ENCODE measurements at regions not wholly inside any gene's neighbourhood (a gene's known extent, or its start where the extent isn't known, plus 50 kb on each side); places are given as distances from the start of the nearest gene placed in this dataset.

GRCh38 chr10:78778444-78779338 lies 290.1 kb upstream of the ZMIZ1 start:
- Mint-ChIP-seq H3K27me3 (peaks cover 2% of the 10 kb centered on the region), H3K9me3 (ENCODE audit: low read depth) (no peaks in the 10 kb centered on the region), H3K36me3 (ENCODE audit: low read depth) (no peaks in the 10 kb centered on the region), H3K4me1 (no peaks in the 10 kb centered on the region), H3K27ac (no peak overlapping the region), H3K4me3 (no peak overlapping the region)
- no peak for ATAC-seq
- no peak for DNase-seq
- CTCF ChIA-PET, result no interaction called here
- intact Hi-C loops (cut with DNase I, micrococcal nuclease), result no loop called here
- POLR2A ChIA-PET, result no interaction called here

GRCh38 chr10:78779339-78779955 lies 289.3 kb upstream of the ZMIZ1 start:
- ChIA-PET CTCF (interaction anchor here (0.8 kb wide), 1 partner anchor 11 kb away, joined by 3 read pairs; no protein-coding TSS in a partner anchor), POLR2A (no interaction called here)
- H3K27ac Mint-ChIP-seq, result no peak overlapping the region
- no peaks in the 10 kb centered on the region for H3K36me3 Mint-ChIP-seq (ENCODE audit: low read depth)
- H3K4me3 Mint-ChIP-seq, result no peak overlapping the region
- intact Hi-C loops (cut with DNase I, micrococcal nuclease), result no loop called here
- DNase-seq (no peak), ATAC-seq (no peak)
- H3K9me3 Mint-ChIP-seq (ENCODE audit: low read depth), result no peaks in the 10 kb centered on the region
- H3K4me1 Mint-ChIP-seq, result no peaks in the 10 kb centered on the region
- peaks cover 3% of the 10 kb centered on the region for H3K27me3 Mint-ChIP-seq

GRCh38 chr10:78780551-78780961 lies 288.2 kb upstream of the ZMIZ1 start:
- Mint-ChIP-seq H3K9me3 (ENCODE audit: low read depth) (no peaks in the 10 kb centered on the region), H3K4me1 (no peaks in the 10 kb centered on the region), H3K27ac (no peak overlapping the region), H3K36me3 (ENCODE audit: low read depth) (no peaks in the 10 kb centered on the region), H3K4me3 (no peak overlapping the region), H3K27me3 (peaks cover 3% of the 10 kb centered on the region)
- POLR2A ChIA-PET, result no interaction called here
- CTCF ChIA-PET, result interaction anchor here (0.6 to 0.8 kb wide), 2 partner anchors 10 to 731 kb away, joined by 3 read pairs; no protein-coding TSS in a partner anchor
- ATAC-seq (no peak), DNase-seq (no peak)
- intact Hi-C loops (cut with DNase I, micrococcal nuclease), result no loop called here

- Mint-ChIP-seq H3K27me3 (peaks cover 3% of the 10 kb centered on the region), H3K36me3 (ENCODE audit: low read depth) (no peaks in the 10 kb centered on the region), H3K4me1 (no peaks in the 10 kb centered on the region), H3K27ac (no peak overlapping the region), H3K9me3 (ENCODE audit: low read depth) (no peaks in the 10 kb centered on the region), H3K4me3 (no peak overlapping the region)
- ChIA-PET POLR2A (no interaction called here), CTCF (no interaction called here)
- intact Hi-C loops (cut with DNase I, micrococcal nuclease), result no loop called here
- ATAC-seq (no peak), DNase-seq (no peak)
Measured at GRCh38 chr10:78781251-78781913, 287.4 kb upstream of the ZMIZ1 start.

- ChIA-PET CTCF (interaction anchor here (0.8 kb wide), 2 partner anchors 12 to 606 kb away, joined by 3 to 4 read pairs; no protein-coding TSS in a partner anchor), POLR2A (no interaction called here)
Measured at GRCh38 chr10:78781991-78782390, 286.8 kb upstream of the ZMIZ1 start.

GRCh38 chr10:78782441-78782840 lies 286.3 kb upstream of the ZMIZ1 start:
- DNase-seq, result no peak
- Mint-ChIP-seq H3K4me1 (no peaks in the 10 kb centered on the region), H3K36me3 (ENCODE audit: low read depth) (no peaks in the 10 kb centered on the region), H3K4me3 (no peak overlapping the region), H3K27me3 (peaks cover 3% of the 10 kb centered on the region), H3K27ac (no peak overlapping the region), H3K9me3 (ENCODE audit: low read depth) (no peaks in the 10 kb centered on the region)
- ATAC-seq, result no peak
- intact Hi-C loops (cut with DNase I, micrococcal nuclease), result no loop called here
- ChIA-PET POLR2A (no interaction called here), CTCF (interaction anchor here (0.6 to 0.8 kb wide), 3 partner anchors 12 to 605 kb away, joined by 3 to 4 read pairs (median 3); no protein-coding TSS in a partner anchor)

More at GRCh38 chr10:78781991-78782390, 286.8 kb upstream of the ZMIZ1 start:
- Mint-ChIP-seq H3K27ac (no peak overlapping the region), H3K9me3 (ENCODE audit: low read depth) (no peaks in the 10 kb centered on the region), H3K4me1 (no peaks in the 10 kb centered on the region), H3K4me3 (no peak overlapping the region), H3K27me3 (peaks cover 3% of the 10 kb centered on the region), H3K36me3 (ENCODE audit: low read depth) (no peaks in the 10 kb centered on the region)
- no peak for DNase-seq
- ATAC-seq, result no peak
- intact Hi-C loops (cut with DNase I, micrococcal nuclease), result no loop called here

- H3K9me3 Mint-ChIP-seq (ENCODE audit: low read depth), result no peaks in the 10 kb centered on the region
- intact Hi-C loops (cut with DNase I, micrococcal nuclease), result no loop called here
- no peaks in the 10 kb centered on the region for H3K36me3 Mint-ChIP-seq (ENCODE audit: low read depth)
- H3K27me3 Mint-ChIP-seq, result peaks cover 6% of the 10 kb centered on the region
- H3K27ac Mint-ChIP-seq, result no peak overlapping the region
- H3K4me3 Mint-ChIP-seq, result no peak overlapping the region
- DNase-seq (no peak), ATAC-seq (no peak)
- ChIA-PET CTCF (no interaction called here), POLR2A (no interaction called here)
- H3K4me1 Mint-ChIP-seq, result no peaks in the 10 kb centered on the region
Measured at GRCh38 chr10:78783753-78784152, 285.0 kb upstream of the ZMIZ1 start.

- Mint-ChIP-seq H3K36me3 (ENCODE audit: low read depth) (no peaks in the 10 kb centered on the region), H3K4me3 (no peak overlapping the region), H3K27me3 (peaks cover 6% of the 10 kb centered on the region), H3K27ac (no peak overlapping the region), H3K4me1 (no peaks in the 10 kb centered on the region), H3K9me3 (ENCODE audit: low read depth) (no peaks in the 10 kb centered on the region)
- DNase-seq (no peak), ATAC-seq (no peak)
- POLR2A ChIA-PET, result no interaction called here
- intact Hi-C loops (cut with DNase I, micrococcal nuclease), result no loop called here
- CTCF ChIA-PET, result no interaction called here
Measured at GRCh38 chr10:78784546-78784945, 284.2 kb upstream of the ZMIZ1 start.

- Mint-ChIP-seq H3K27me3 (peaks cover 6% of the 10 kb centered on the region), H3K4me1 (no peaks in the 10 kb centered on the region), H3K27ac (no peak overlapping the region), H3K36me3 (ENCODE audit: low read depth) (no peaks in the 10 kb centered on the region), H3K9me3 (ENCODE audit: low read depth) (no peaks in the 10 kb centered on the region), H3K4me3 (no peak overlapping the region)
- intact Hi-C loops (cut with DNase I, micrococcal nuclease), result no loop called here
- ATAC-seq, result no peak
- ChIA-PET POLR2A (no interaction called here), CTCF (interaction anchor here (1.2 kb wide), 1 partner anchor 10 kb away, joined by 5 read pairs; no protein-coding TSS in a partner anchor)
- no peak for DNase-seq
Measured at GRCh38 chr10:78785066-78785465, 283.7 kb upstream of the ZMIZ1 start.

- ChIA-PET POLR2A (no interaction called here), CTCF (interaction anchor here (1.2 kb wide), 1 partner anchor 9 kb away, joined by 5 read pairs; no protein-coding TSS in a partner anchor)
- Mint-ChIP-seq H3K27me3 (peaks cover 6% of the 10 kb centered on the region), H3K4me1 (no peaks in the 10 kb centered on the region), H3K4me3 (no peak overlapping the region), H3K9me3 (ENCODE audit: low read depth) (no peaks in the 10 kb centered on the region), H3K27ac (no peak overlapping the region), H3K36me3 (ENCODE audit: low read depth) (no peaks in the 10 kb centered on the region)
- DNase-seq, result no peak
- ATAC-seq, result no peak
- intact Hi-C loops (cut with DNase I, micrococcal nuclease), result no loop called here
Measured at GRCh38 chr10:78785991-78786390, 282.8 kb upstream of the ZMIZ1 start.

GRCh38 chr10:78787125-78787524 lies 281.6 kb upstream of the ZMIZ1 start:
- Mint-ChIP-seq H3K27ac (no peak overlapping the region), H3K4me1 (no peaks in the 10 kb centered on the region), H3K27me3 (peaks cover 10% of the 10 kb centered on the region), H3K36me3 (ENCODE audit: low read depth) (no peaks in the 10 kb centered on the region), H3K4me3 (no peak overlapping the region), H3K9me3 (ENCODE audit: low read depth) (no peaks in the 10 kb centered on the region)
- POLR2A ChIA-PET, result no interaction called here
- no peak for DNase-seq
- intact Hi-C loops (cut with DNase I, micrococcal nuclease), result no loop called here
- CTCF ChIA-PET, result no interaction called here
- no peak for ATAC-seq

All from activated CD4-positive, alpha-beta T cell treated with anti-CD3 and anti-CD28 coated beads for 36 hours (primary cell).